ENCODE measurements at regions not wholly inside any gene's neighbourhood (a gene's known extent, or its start where the extent isn't known, plus 50 kb on each side); places are given as distances from the start of the nearest gene placed in this dataset.

DNA sequence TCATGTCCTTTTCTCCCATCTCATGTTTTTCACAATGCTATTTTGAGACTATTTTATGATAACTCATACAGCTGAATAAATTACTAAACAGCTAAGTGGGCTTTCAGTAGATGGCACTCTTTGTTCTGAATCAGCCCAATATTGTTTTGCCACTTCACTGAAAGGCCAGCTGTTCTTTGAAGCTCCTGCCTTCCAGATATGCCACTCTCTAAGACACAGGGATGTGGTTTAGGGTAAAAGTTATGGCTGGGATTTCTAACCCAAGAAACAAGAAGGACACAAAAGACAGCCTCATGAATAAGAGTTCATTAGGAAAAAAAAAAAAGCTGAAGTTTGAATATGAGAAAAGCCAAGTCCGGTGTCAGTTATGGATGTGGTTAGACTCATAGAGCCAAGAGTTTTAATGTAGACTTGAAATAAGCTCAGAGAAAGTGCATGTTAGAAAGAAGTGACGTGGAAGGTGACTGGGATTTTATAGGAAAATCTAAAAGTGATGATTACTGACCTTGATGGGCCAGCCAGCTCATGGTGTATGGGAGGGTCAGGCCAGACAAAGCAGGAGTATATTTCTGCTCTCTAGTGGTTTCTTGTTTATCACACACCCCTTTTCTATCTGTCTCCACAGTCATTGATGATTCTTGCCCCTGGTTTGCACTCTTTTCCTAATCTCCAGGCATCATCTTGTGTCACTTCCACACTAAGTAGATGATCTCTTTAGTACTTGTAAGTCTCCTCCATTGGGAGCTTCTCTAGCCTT lies 488.5 kb downstream of the NR2F1-AS1 start:
- TF ChIP-seq, protein P1, sequence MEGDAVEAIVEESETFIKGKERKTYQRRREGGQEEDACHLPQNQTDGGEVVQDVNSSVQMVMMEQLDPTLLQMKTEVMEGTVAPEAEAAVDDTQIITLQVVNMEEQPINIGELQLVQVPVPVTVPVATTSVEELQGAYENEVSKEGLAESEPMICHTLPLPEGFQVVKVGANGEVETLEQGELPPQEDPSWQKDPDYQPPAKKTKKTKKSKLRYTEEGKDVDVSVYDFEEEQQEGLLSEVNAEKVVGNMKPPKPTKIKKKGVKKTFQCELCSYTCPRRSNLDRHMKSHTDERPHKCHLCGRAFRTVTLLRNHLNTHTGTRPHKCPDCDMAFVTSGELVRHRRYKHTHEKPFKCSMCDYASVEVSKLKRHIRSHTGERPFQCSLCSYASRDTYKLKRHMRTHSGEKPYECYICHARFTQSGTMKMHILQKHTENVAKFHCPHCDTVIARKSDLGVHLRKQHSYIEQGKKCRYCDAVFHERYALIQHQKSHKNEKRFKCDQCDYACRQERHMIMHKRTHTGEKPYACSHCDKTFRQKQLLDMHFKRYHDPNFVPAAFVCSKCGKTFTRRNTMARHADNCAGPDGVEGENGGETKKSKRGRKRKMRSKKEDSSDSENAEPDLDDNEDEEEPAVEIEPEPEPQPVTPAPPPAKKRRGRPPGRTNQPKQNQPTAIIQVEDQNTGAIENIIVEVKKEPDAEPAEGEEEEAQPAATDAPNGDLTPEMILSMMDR (IDR thresholded peaks at IDR 0.05) = peak in 1 of 4 donors; percentile 10
- no peak for TF ChIP-seq POLR2A (IDR thresholded peaks at IDR 0.05)
